BLaER1 (cell line): ENCODE measurements at regions not wholly inside any gene's neighbourhood (a gene's known extent, or its start where the extent isn't known, plus 50 kb on each side); places are given as distances from the start of the nearest gene placed in this dataset.

Experiments used
- H3K27ac ChIP-seq: shearing (Covaris generic); formaldehyde crosslinking; 2 replicates; pipeline ENCODE4 v1.8.1; 2022
- H3K27me3 ChIP-seq: shearing (Covaris generic); formaldehyde crosslinking; 2 replicates; pipeline ENCODE4 v1.8.1; 2022
- H3K36me3 ChIP-seq: shearing (Covaris generic); formaldehyde crosslinking; 2 replicates; pipeline ENCODE4 v1.8.1; 2022
- H3K4me1 ChIP-seq: shearing (Covaris generic); formaldehyde crosslinking; 2 replicates; pipeline ENCODE4 v1.8.1; 2022
- H3K4me2 ChIP-seq: shearing (Covaris generic); formaldehyde crosslinking; 2 replicates; pipeline ENCODE4 v1.8.1; 2022
- H3K4me3 ChIP-seq: shearing (Covaris generic); formaldehyde crosslinking; 2 replicates; pipeline ENCODE4 v1.8.1; 2022
- H3K9ac ChIP-seq: shearing (Covaris generic); formaldehyde crosslinking; 2 replicates; pipeline ENCODE4 v1.8.1; 2022
- H3K9me3 ChIP-seq: shearing (Covaris generic); formaldehyde crosslinking; 2 replicates; pipeline ENCODE4 v1.8.1; 2022
- H4K20me1 ChIP-seq: shearing (Covaris generic); formaldehyde crosslinking; 2 replicates; pipeline ENCODE4 v1.8.1; 2022
- Cebpa-rat ChIP-seq: shearing (Covaris generic); IDR thresholded peaks from 2 replicates; pipeline ENCODE4 v1.8.1; 2022

DNA sequence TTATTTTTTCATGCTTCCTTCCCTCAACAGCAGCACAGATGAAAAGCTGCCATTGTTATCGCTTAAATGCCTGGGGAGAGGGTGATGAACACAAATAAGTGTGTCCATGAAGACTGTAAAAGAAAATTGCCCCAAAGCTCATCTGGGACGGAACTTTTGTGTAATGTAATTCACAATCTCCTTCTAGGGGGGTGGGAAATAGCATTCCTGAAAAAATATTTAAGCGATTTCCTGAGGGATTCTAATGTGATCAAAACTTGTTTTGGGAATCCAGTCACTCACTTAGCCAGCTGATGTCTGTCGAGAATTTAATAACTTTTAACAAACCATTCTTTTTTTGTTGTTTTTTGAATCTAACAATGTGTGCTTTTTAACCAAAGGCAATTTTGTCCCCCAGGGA, 427.9 kb downstream of the PLCL1 start:
- no peak overlapping the region for H3K4me2 ChIP-seq
- H3K4me1 ChIP-seq: no peaks in the 10 kb centered on the region
- no peak overlapping the region for H3K27ac ChIP-seq
- no peaks in the 10 kb centered on the region for H3K36me3 ChIP-seq
- no peak overlapping the region for H3K9ac ChIP-seq
- no peak overlapping the region for H3K4me3 ChIP-seq
- H4K20me1 ChIP-seq: no peaks in the 10 kb centered on the region
- no peaks in the 10 kb centered on the region for H3K27me3 ChIP-seq
- no peaks in the 10 kb centered on the region for H3K9me3 ChIP-seq
- no peak for TF ChIP-seq Cebpa-rat

- H3K4me2 ChIP-seq: no peak overlapping the region
- no peak for TF ChIP-seq Cebpa-rat
- no peaks in the 10 kb centered on the region for H3K9me3 ChIP-seq
- no peak overlapping the region for H3K9ac ChIP-seq
- no peaks in the 10 kb centered on the region for H4K20me1 ChIP-seq
- no peak overlapping the region for H3K4me3 ChIP-seq
- no peaks in the 10 kb centered on the region for H3K4me1 ChIP-seq
- no peak overlapping the region for H3K27ac ChIP-seq
- no peaks in the 10 kb centered on the region for H3K27me3 ChIP-seq
- H3K36me3 ChIP-seq: no peaks in the 10 kb centered on the region
Observed at GRCh38 chr2:198231562-198231961, 427.2 kb downstream of the PLCL1 start.

DNA sequence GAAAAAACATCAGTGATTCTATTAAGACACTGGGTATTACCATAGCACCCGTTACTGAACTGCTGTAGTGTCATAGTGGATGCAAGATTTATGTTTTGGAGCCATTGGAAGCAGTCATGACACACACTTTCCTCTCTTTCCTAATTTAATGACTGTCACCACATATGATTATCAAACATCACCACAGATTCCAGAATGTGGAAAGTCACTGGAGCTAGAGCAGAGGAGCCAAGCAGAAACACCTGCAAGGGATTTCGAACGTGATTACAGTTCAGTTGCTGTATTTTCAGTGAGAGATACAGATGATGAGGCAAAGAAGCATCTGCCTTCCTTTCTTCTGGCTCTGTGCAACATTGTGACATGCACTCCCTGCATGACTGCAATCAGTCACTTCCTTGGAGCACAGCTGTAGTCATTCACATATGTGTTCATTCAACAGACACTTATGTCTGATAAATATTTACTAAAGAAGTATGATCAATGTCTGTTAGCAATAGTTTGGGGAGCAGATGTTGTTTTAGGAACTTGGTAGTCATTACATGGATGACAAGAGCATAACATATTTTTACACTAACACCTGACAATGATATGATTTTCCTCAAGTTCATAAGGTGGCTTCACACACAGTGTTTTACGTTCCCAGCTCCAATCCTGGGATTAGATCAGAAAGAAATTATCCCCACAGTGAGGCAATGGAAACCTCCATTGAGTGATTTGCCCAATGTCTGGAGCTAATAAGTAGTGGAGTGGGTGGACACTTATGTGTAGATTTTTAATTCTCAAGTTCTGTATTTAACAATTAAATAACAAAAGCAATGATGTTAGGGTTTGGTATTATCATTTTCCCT, 416.6 kb downstream of the PLCL1 start:
- no peak overlapping the region for H3K4me3 ChIP-seq
- H4K20me1 ChIP-seq: no peaks in the 10 kb centered on the region
- H3K27ac ChIP-seq: no peak overlapping the region
- no peak for TF ChIP-seq Cebpa-rat
- no peaks in the 10 kb centered on the region for H3K4me1 ChIP-seq
- H3K9ac ChIP-seq: no peak overlapping the region
- H3K36me3 ChIP-seq: no peaks in the 10 kb centered on the region
- H3K4me2 ChIP-seq: no peak overlapping the region
- no peaks in the 10 kb centered on the region for H3K9me3 ChIP-seq
- no peaks in the 10 kb centered on the region for H3K27me3 ChIP-seq

- no peak overlapping the region for H3K4me3 ChIP-seq
- TF ChIP-seq Cebpa-rat: no peak
- no peaks in the 10 kb centered on the region for H3K36me3 ChIP-seq
- no peak overlapping the region for H3K4me2 ChIP-seq
- H3K27me3 ChIP-seq: no peaks in the 10 kb centered on the region
- no peak overlapping the region for H3K27ac ChIP-seq
- no peaks in the 10 kb centered on the region for H3K9me3 ChIP-seq
- no peak overlapping the region for H3K9ac ChIP-seq
- H4K20me1 ChIP-seq: no peaks in the 10 kb centered on the region
- no peaks in the 10 kb centered on the region for H3K4me1 ChIP-seq
Observed at GRCh38 chr2:198219292-198219691, 414.9 kb downstream of the PLCL1 start.

DNA sequence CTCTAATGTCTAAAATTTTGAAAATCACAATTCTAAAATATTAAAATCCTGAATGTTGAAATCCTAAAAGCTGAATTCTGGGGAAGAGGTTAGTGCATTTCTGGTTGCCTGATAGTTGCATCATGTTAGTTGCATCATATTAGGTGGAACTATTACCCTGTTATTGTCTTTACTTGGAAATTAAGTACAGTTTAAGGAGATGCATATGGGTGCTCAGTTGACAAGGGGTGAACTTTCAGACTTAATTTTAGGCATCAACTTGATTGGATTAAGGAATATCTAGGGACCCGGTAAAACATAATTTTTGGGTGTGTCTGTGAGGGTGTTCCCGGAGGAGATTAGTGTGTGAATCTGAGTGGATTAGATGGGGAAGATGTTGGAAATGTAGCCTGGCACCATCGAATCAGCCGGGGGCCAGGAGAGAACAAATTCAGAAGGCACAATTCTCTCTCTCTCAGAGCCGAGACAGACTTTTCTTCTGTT, 409.8 kb downstream of the PLCL1 start:
- Histone ChIP-seq H3K36me3 (no peaks in the 10 kb centered on the region), H4K20me1 (no peaks in the 10 kb centered on the region), H3K9ac (no peak overlapping the region), H3K27ac (no peak overlapping the region), H3K4me2 (no peak overlapping the region), H3K9me3 (no peaks in the 10 kb centered on the region), H3K27me3 (no peaks in the 10 kb centered on the region), H3K4me1 (no peaks in the 10 kb centered on the region), H3K4me3 (no peak overlapping the region)
- TF ChIP-seq Cebpa-rat: no peak

DNA sequence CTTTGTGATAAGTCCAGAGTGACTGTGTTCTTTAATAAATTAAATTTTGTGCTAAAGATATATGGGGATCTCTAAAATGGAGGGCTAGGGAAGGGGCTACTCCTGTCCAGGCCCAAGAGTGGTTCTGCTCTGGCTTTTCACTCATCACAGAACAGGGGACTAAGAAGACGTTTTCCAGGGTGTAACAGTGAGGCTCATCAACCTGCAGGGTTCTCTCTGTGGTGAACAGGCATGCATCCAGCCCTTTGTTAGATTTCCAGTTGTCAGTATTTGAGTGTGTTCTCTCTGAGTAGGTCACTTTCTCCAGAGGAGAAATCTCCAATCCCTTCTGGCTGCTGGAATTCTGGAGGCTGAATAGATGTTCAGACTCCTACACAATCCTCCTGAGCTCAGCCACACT, 408.9 kb downstream of the PLCL1 start:
- Histone ChIP-seq H3K4me1 (no peaks in the 10 kb centered on the region), H4K20me1 (no peaks in the 10 kb centered on the region), H3K9me3 (no peaks in the 10 kb centered on the region), H3K4me2 (no peak overlapping the region), H3K4me3 (no peak overlapping the region), H3K27ac (no peak overlapping the region), H3K27me3 (no peaks in the 10 kb centered on the region), H3K36me3 (no peaks in the 10 kb centered on the region), H3K9ac (no peak overlapping the region)
- TF ChIP-seq Cebpa-rat: no peak

GRCh38 chr2:198211706-198212105, 407.3 kb downstream of the PLCL1 start:
- TF ChIP-seq Cebpa-rat: no peak
- Histone ChIP-seq H3K9me3 (no peaks in the 10 kb centered on the region), H3K27me3 (no peaks in the 10 kb centered on the region), H3K36me3 (no peaks in the 10 kb centered on the region), H3K9ac (no peak overlapping the region), H3K4me3 (no peak overlapping the region), H3K27ac (no peak overlapping the region), H3K4me1 (no peaks in the 10 kb centered on the region), H3K4me2 (no peak overlapping the region), H4K20me1 (no peaks in the 10 kb centered on the region)

- Histone ChIP-seq H3K27ac (no peak overlapping the region), H3K9ac (no peak overlapping the region), H3K27me3 (no peaks in the 10 kb centered on the region), H3K4me3 (no peak overlapping the region), H3K4me2 (no peak overlapping the region), H3K36me3 (no peaks in the 10 kb centered on the region), H4K20me1 (no peaks in the 10 kb centered on the region), H3K4me1 (no peaks in the 10 kb centered on the region), H3K9me3 (no peaks in the 10 kb centered on the region)
- TF ChIP-seq Cebpa-rat: no peak
Observed at GRCh38 chr2:198203336-198204069, 399.1 kb downstream of the PLCL1 start.
